Epidermal melanocyte (primary cell): ENCODE measurements at regions not wholly inside any gene's neighbourhood (a gene's known extent, or its start where the extent isn't known, plus 50 kb on each side); places are given as distances from the start of the nearest gene placed in this dataset.

ENCODE experiments used
- DNase-seq: peaks from one replicate; pipeline ENCODE4 v3.0.0; 2011; ENCODE audit warnings: low spot score; ENCODE audit not compliant: insufficient read length

GRCh38 chr5:71996789-71997188 lies 110.5 kb upstream of the MAP1B start:
- no peak for DNase-seq

GRCh38 chr5:71998746-71999145 lies 108.5 kb upstream of the MAP1B start:
- no peak for DNase-seq

GRCh38 chr5:72000707-72001106 lies 106.6 kb upstream of the MAP1B start:
- DNase-seq = no peak

DNA sequence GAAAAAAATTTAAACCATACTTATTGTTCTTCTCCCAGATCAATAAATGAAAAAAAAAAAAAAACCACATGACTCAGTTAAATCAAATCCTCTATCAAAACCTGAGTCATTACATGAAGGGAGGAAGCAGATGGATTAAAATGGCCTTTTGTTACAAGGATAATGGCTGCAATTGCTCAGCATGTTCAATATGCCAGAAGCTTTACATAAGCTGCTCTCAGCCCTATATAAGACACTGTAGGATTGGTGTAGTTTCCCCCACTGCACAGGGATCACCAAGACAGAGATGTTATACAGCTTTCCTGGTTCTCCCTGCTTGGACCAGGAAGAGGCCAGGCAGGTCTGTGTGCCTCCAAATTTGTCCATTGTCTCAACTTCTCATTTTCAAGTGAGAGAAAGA lies 101.6 kb upstream of the MAP1B start:
- no peak for DNase-seq

- DNase-seq = no peak
Measured at GRCh38 chr5:72006361-72006760, 100.9 kb upstream of the MAP1B start.

GRCh38 chr5:72007336-72008111 lies 99.8 kb upstream of the MAP1B start:
- no peak for DNase-seq

- no peak for DNase-seq
Measured at GRCh38 chr5:72009280-72009679, 98.0 kb upstream of the MAP1B start.

GRCh38 chr5:72010430-72010829 lies 96.8 kb upstream of the MAP1B start:
- no peak for DNase-seq

- DNase-seq = no peak
Measured at GRCh38 chr5:72012906-72013305, 94.4 kb upstream of the MAP1B start.

DNA sequence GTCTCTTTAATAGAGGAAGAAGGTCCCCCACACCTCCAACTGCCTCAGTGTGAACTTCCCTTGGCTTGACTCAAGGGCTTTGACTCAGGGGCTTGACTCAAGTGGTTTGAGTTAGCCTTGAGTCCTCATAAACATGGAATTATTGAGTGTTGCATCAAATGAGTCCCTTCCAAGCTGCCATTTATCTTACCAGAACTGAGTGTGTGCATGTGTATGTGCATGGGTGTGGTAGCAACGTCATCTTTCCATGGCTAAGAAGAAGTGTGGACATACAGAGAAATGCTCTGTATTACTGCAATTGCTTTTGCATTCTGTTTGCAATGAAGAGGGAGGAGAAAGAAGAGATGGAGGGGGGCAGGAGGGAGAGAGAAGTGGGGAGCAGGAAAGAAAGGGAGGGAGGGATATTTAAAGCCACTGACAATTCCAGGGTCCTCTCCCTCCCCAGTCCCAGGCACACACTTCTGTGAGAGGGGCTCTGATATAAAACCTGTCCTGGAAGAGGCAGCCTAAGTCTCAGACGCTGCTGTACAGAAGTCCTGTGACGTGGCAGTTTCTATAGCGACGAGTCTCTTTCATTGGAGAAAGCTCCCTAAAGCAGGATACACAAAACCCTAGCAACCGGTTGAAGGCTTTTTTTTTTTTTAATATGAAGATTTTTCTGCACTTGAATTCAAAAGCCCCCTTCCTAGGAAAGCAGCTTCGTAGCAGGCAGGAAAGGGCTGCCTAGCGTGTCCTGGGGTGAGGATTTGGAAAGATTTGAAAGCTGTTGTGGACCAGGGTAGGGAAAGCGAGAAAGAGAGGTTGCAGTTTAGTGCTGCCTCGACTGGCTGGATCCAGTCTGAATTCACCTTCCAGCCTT lies 93.3 kb upstream of the MAP1B start:
- no peak for DNase-seq

DNA sequence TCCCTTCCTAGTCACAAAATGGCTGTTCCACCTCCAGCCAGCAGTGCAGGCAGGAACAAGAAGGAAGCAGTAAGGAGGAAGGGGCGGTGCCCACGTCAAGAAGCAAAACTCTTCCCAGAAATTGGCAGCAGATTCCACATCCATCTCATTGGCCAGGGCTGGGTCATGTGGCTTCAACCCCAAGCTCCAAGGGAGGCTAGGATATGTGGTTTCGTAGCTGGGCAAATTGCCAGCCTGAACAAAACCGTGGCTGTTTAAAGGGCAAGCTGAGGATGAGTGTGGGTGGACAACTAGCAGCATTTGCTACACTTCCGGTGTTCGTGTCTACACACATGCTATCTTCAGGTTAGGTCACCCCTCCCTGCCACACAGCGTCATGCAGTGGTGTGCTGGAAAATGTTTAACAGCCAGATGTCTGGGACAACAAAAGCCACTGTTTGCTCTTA lies 92.1 kb upstream of the MAP1B start:
- no peak for DNase-seq

DNA sequence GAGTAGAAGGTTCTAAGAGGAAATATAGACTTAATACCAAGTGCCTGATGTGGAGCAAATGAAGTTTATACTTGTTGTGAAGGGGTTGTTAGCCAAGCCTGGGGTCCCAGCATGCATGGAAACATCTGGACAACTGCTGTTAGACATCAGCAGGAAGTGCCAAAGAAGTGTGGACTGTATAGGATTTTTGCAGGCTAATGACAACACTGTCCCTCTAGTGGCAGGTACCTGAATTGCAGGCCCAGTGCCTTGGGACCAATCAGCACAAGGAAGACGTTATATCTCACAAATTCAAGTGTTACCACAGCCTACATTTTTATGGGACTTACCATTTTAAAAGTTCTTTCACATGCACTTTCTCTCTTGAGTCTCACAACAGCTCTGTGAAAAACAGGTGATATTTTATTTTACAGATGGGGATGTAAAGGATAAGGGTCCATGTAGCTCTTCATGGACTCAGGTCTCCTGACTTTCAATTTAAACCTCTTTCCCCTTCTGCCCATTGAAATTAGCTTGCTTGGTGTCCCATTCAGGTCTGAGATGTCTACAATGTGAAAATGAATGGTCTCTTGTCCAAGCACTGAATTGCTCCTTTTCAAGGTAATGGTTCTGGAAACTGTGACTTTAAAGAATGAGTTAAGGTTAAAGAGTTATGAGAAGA lies 89.0 kb upstream of the MAP1B start:
- no peak for DNase-seq

DNA sequence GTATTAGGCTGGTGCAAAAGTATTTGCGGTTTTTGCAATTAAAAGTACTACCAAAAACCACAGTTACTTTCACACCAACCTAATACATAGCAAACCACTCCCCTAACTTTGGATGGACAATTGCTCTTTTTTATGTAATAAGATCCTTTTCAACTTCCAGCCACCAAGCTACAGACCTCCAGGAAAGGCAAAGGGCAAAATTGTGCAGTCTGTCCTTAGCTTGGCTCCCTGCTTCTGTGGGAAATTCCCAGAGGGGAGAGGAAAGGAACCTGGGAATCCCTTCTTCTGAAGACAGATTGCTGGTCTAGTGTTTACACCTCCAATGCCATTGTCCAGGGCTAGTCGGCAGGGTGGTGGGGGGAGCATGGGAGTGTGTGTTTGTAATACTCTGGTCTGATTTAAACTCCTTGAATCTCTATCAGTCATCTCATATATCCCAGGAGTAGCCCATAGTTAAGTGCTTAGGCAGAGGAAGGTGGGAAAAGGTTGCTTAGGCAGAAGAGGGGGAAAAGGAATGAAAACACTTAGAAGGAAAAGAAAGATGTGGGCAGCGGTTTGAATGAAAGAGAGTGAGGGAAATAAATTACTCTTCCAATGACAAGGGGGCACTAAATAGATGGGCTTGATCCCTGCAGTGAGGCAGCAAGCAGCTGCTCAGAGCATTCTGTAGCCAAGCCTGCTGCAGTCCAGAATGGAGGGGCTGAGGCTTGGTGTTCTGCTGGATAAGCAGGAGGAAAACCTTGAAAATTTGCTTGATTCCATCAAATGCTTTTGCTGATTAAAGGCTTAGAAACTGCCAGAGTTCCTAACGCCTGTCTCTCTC lies 86.9 kb upstream of the MAP1B start:
- DNase-seq = no peak

- no peak for DNase-seq
Measured at GRCh38 chr5:72021651-72022357, 85.5 kb upstream of the MAP1B start.

DNA sequence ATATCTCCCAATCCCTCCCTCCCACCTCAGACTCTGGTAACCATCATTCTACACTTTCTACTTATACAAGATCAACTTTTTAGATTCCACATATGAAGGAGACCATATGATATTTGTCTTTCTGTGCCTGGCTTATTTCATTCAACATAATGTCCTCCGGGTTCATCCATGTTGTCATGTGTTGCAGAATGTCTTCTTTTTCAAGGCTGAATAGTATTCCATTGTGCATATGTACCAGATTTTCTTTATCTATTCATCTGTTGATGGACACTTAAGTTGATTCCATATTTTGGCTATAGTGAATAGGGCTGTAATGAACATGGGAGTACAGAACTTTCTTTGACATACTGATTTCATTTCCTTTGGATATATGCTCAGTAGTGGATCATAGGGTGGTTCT lies 78.9 kb upstream of the MAP1B start:
- DNase-seq = no peak

GRCh38 chr5:72030237-72030636 lies 77.0 kb upstream of the MAP1B start:
- no peak for DNase-seq

GRCh38 chr5:72032788-72033187 lies 74.5 kb upstream of the MAP1B start:
- no peak for DNase-seq

DNA sequence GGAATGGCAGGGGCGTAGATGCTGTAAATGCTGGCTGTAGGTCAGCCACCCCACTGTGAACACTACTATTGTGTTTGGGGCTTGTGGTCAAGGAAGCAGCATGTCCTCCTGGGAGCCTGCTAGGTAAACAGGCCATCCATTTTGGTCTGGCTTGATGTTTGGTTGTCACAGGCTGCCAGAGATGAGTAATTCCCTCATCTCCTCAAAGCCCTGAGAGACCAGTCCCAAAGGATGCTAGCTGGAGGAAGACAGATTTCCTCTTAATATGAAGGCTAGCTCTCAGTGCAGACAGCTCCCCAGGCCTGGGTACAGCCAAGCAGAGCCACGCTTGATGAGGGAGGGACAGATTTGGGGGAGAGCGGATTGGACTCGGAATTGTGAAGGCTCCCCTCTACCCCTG lies 72.5 kb upstream of the MAP1B start:
- DNase-seq = no peak

- DNase-seq = no peak
Measured at GRCh38 chr5:72035831-72036230, 71.4 kb upstream of the MAP1B start.

DNA sequence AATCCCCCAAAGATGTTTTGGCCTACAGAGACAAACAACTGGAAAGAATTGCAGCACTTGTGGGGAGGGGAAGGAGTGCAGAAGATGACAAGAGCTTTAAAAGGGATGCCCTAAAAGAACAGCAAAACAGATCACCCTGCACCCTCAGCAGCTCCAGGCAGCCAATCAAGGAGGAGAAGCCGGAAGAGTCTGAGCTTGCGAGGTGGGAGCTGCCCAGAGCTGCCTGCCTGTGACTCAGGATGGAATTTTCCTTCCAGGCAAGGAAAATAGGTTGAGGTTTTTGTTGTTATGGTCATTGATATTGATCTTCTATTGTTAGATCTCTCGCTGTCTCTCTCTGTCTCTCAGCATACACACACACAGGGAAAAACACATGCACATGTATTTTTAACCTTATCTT lies 70.3 kb upstream of the MAP1B start:
- no peak for DNase-seq

DNA sequence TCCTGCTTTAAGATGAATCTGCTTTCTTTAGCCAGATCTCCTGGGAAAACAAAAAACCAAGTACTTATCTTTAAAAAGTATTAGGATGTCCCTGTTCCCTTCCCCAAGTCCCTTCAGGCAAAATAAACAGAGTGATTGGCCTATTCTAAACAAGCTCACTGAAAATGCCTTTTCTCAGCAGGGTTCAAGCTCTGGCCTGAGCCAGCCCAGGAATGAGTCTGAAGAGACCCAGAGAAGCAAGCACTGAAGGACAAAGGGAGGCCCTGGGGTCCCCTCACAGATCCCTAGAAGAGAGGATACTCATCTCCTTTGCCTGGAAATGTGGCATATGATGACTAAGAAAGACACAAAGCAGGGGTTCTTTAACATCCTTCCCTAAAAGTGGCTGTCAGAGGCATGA lies 66.8 kb upstream of the MAP1B start:
- no peak for DNase-seq
